ENCODE measurements at regions not wholly inside any gene's neighbourhood (a gene's known extent, or its start where the extent isn't known, plus 50 kb on each side); places are given as distances from the start of the nearest gene placed in this dataset.

GRCh38 chr6:82419132-82419581 lies 55.5 kb downstream of the TPBG start:
- H3K27ac ChIP-seq (ENCODE audit: low read length): no peak overlapping the region
- H3K79me2 ChIP-seq (ENCODE audit: low read length): no peaks in the 10 kb centered on the region
- H3K4me2 ChIP-seq (ENCODE audit: low read depth, low read length, poor library complexity, severe bottlenecking): no peak overlapping the region
- no peak overlapping the region for H3K4me3 ChIP-seq (ENCODE audit: low read length)
- no peaks in the 10 kb centered on the region for H3K4me1 ChIP-seq (ENCODE audit: low read length)
- DNase-seq: no peak
- no peaks in the 10 kb centered on the region for H4K20me1 ChIP-seq (ENCODE audit: insufficient read depth, low read depth, low read length)
- no peaks in the 10 kb centered on the region for H3K9me3 ChIP-seq (ENCODE audit: low read length)
- H2AFZ ChIP-seq (ENCODE audit: low read length): no peak overlapping the region
- no peaks in the 10 kb centered on the region for H3K27me3 ChIP-seq (ENCODE audit: low read length)
- H3K9ac ChIP-seq (ENCODE audit: low read length): no peak overlapping the region
- H3K9me2 ChIP-seq (replicated peaks; ENCODE audit: insufficient read depth, low read length): no peaks in the 10 kb centered on the region
- no peaks in the 10 kb centered on the region for H3K36me3 ChIP-seq (ENCODE audit: insufficient read depth, low read length)

- Histone ChIP-seq H3K27me3 (ENCODE audit: low read length) (no peaks in the 10 kb centered on the region), H3K9ac (ENCODE audit: low read length) (no peak overlapping the region), H3K4me1 (ENCODE audit: low read length) (no peaks in the 10 kb centered on the region), H3K9me2 (replicated peaks; ENCODE audit: insufficient read depth, low read length) (no peaks in the 10 kb centered on the region), H3K36me3 (ENCODE audit: insufficient read depth, low read length) (no peaks in the 10 kb centered on the region), H3K4me2 (ENCODE audit: low read depth, low read length, poor library complexity, severe bottlenecking) (no peak overlapping the region), H3K27ac (ENCODE audit: low read length) (no peak overlapping the region), H4K20me1 (ENCODE audit: insufficient read depth, low read depth, low read length) (no peaks in the 10 kb centered on the region), H3K9me3 (ENCODE audit: low read length) (no peaks in the 10 kb centered on the region), H2AFZ (ENCODE audit: low read length) (no peak overlapping the region), H3K79me2 (ENCODE audit: low read length) (no peaks in the 10 kb centered on the region), H3K4me3 (ENCODE audit: low read length) (no peak overlapping the region)
- no peak for DNase-seq
These were observed 56.2 kb downstream of the TPBG start for GRCh38 chr6:82419859-82420258.

- no peaks in the 10 kb centered on the region for H4K20me1 ChIP-seq (ENCODE audit: insufficient read depth, low read depth, low read length)
- DNase-seq: no peak
- no peaks in the 10 kb centered on the region for H3K36me3 ChIP-seq (ENCODE audit: insufficient read depth, low read length)
These were observed 67.0 kb downstream of the TPBG start for GRCh38 chr6:82430611-82431010.

GRCh38 chr6:82436740-82437139 lies 73.1 kb downstream of the TPBG start:
- Histone ChIP-seq H3K9me3 (ENCODE audit: low read length) (no peaks in the 10 kb centered on the region), H3K36me3 (ENCODE audit: insufficient read depth, low read length) (no peaks in the 10 kb centered on the region), H3K27me3 (ENCODE audit: low read length) (peaks cover 3% of the 10 kb centered on the region; the same call in 1 of the 2 replicates), H4K20me1 (ENCODE audit: insufficient read depth, low read depth, low read length) (no peaks in the 10 kb centered on the region), H3K79me2 (ENCODE audit: low read length) (no peaks in the 10 kb centered on the region), H3K4me1 (ENCODE audit: low read length) (no peaks in the 10 kb centered on the region), H3K9ac (ENCODE audit: low read length) (no peak overlapping the region), H3K27ac (ENCODE audit: low read length) (no peak overlapping the region), H3K9me2 (replicated peaks; ENCODE audit: insufficient read depth, low read length) (no peaks in the 10 kb centered on the region), H3K4me3 (ENCODE audit: low read length) (no peak overlapping the region), H3K4me2 (ENCODE audit: low read depth, low read length, poor library complexity, severe bottlenecking) (no peak overlapping the region), H2AFZ (ENCODE audit: low read length) (no peak overlapping the region)
- no peak for DNase-seq

More at GRCh38 chr6:82430611-82431010, 67.0 kb downstream of the TPBG start:
- Histone ChIP-seq H3K4me2 (ENCODE audit: low read depth, low read length, poor library complexity, severe bottlenecking) (no peak overlapping the region), H3K79me2 (ENCODE audit: low read length) (no peaks in the 10 kb centered on the region), H3K4me1 (ENCODE audit: low read length) (no peaks in the 10 kb centered on the region), H3K9me2 (replicated peaks; ENCODE audit: insufficient read depth, low read length) (no peaks in the 10 kb centered on the region), H3K9me3 (ENCODE audit: low read length) (no peaks in the 10 kb centered on the region), H3K4me3 (ENCODE audit: low read length) (no peak overlapping the region), H3K27ac (ENCODE audit: low read length) (no peak overlapping the region), H3K27me3 (ENCODE audit: low read length) (peaks cover 3% of the 10 kb centered on the region; the same call in 1 of the 2 replicates), H3K9ac (ENCODE audit: low read length) (no peak overlapping the region), H2AFZ (ENCODE audit: low read length) (no peak overlapping the region)

- Histone ChIP-seq H3K36me3 (ENCODE audit: insufficient read depth, low read length) (no peaks in the 10 kb centered on the region), H3K4me2 (ENCODE audit: low read depth, low read length, poor library complexity, severe bottlenecking) (no peak overlapping the region), H3K4me1 (ENCODE audit: low read length) (no peaks in the 10 kb centered on the region), H2AFZ (ENCODE audit: low read length) (no peak overlapping the region), H3K27me3 (ENCODE audit: low read length) (peaks cover 3% of the 10 kb centered on the region; the same call in 1 of the 2 replicates), H3K9me2 (replicated peaks; ENCODE audit: insufficient read depth, low read length) (no peaks in the 10 kb centered on the region), H3K27ac (ENCODE audit: low read length) (no peak overlapping the region), H3K4me3 (ENCODE audit: low read length) (no peak overlapping the region), H4K20me1 (ENCODE audit: insufficient read depth, low read depth, low read length) (no peaks in the 10 kb centered on the region), H3K9me3 (ENCODE audit: low read length) (no peaks in the 10 kb centered on the region), H3K9ac (ENCODE audit: low read length) (no peak overlapping the region), H3K79me2 (ENCODE audit: low read length) (no peaks in the 10 kb centered on the region)
- no peak for DNase-seq
These were observed 74.1 kb downstream of the TPBG start for GRCh38 chr6:82437701-82438100.

- Histone ChIP-seq H3K4me2 (ENCODE audit: low read depth, low read length, poor library complexity, severe bottlenecking) (no peak overlapping the region), H3K79me2 (ENCODE audit: low read length) (no peaks in the 10 kb centered on the region), H3K36me3 (ENCODE audit: insufficient read depth, low read length) (no peaks in the 10 kb centered on the region)
These were observed 77.6 kb downstream of the TPBG start for GRCh38 chr6:82441047-82441855.

GRCh38 chr6:82442061-82442719 lies 78.6 kb downstream of the TPBG start:
- H3K9ac ChIP-seq (ENCODE audit: low read length): no peak overlapping the region
- H2AFZ ChIP-seq (ENCODE audit: low read length): no peak overlapping the region
- no peaks in the 10 kb centered on the region for H3K36me3 ChIP-seq (ENCODE audit: insufficient read depth, low read length)
- no peaks in the 10 kb centered on the region for H3K79me2 ChIP-seq (ENCODE audit: low read length)
- no peaks in the 10 kb centered on the region for H3K27me3 ChIP-seq (ENCODE audit: low read length)
- H4K20me1 ChIP-seq (ENCODE audit: insufficient read depth, low read depth, low read length): no peaks in the 10 kb centered on the region
- no peaks in the 10 kb centered on the region for H3K9me2 ChIP-seq (replicated peaks; ENCODE audit: insufficient read depth, low read length)
- no peaks in the 10 kb centered on the region for H3K9me3 ChIP-seq (ENCODE audit: low read length)
- no peaks in the 10 kb centered on the region for H3K4me1 ChIP-seq (ENCODE audit: low read length)
- H3K27ac ChIP-seq (ENCODE audit: low read length): no peak overlapping the region
- no peak overlapping the region for H3K4me2 ChIP-seq (ENCODE audit: low read depth, low read length, poor library complexity, severe bottlenecking)
- H3K4me3 ChIP-seq (ENCODE audit: low read length): no peak overlapping the region
- no peak for DNase-seq

More at GRCh38 chr6:82441047-82441855, 77.6 kb downstream of the TPBG start:
- DNase-seq: no peak
- no peaks in the 10 kb centered on the region for H4K20me1 ChIP-seq (ENCODE audit: insufficient read depth, low read depth, low read length)
- H3K27me3 ChIP-seq (ENCODE audit: low read length): no peaks in the 10 kb centered on the region
- H2AFZ ChIP-seq (ENCODE audit: low read length): no peak overlapping the region
- H3K27ac ChIP-seq (ENCODE audit: low read length): no peak overlapping the region
- no peak overlapping the region for H3K9ac ChIP-seq (ENCODE audit: low read length)
- H3K9me3 ChIP-seq (ENCODE audit: low read length): no peaks in the 10 kb centered on the region
- no peak overlapping the region for H3K4me3 ChIP-seq (ENCODE audit: low read length)
- no peaks in the 10 kb centered on the region for H3K9me2 ChIP-seq (replicated peaks; ENCODE audit: insufficient read depth, low read length)
- H3K4me1 ChIP-seq (ENCODE audit: low read length): no peaks in the 10 kb centered on the region

- Histone ChIP-seq H3K4me2 (ENCODE audit: low read depth, low read length, poor library complexity, severe bottlenecking) (no peak overlapping the region), H3K9me3 (ENCODE audit: low read length) (no peaks in the 10 kb centered on the region), H3K4me3 (ENCODE audit: low read length) (no peak overlapping the region), H2AFZ (ENCODE audit: low read length) (no peak overlapping the region), H3K4me1 (ENCODE audit: low read length) (no peaks in the 10 kb centered on the region), H3K79me2 (ENCODE audit: low read length) (no peaks in the 10 kb centered on the region), H3K9ac (ENCODE audit: low read length) (no peak overlapping the region), H3K36me3 (ENCODE audit: insufficient read depth, low read length) (no peaks in the 10 kb centered on the region), H4K20me1 (ENCODE audit: insufficient read depth, low read depth, low read length) (no peaks in the 10 kb centered on the region), H3K27me3 (ENCODE audit: low read length) (no peaks in the 10 kb centered on the region), H3K9me2 (replicated peaks; ENCODE audit: insufficient read depth, low read length) (no peaks in the 10 kb centered on the region), H3K27ac (ENCODE audit: low read length) (no peak overlapping the region)
- no peak for DNase-seq
These were observed 94.5 kb downstream of the TPBG start for GRCh38 chr6:82458147-82458546.

All from Karpas-422 (cell line).